ENCODE measurements at regions not wholly inside any gene's neighbourhood (a gene's known extent, or its start where the extent isn't known, plus 50 kb on each side); places are given as distances from the start of the nearest gene placed in this dataset.

DNA sequence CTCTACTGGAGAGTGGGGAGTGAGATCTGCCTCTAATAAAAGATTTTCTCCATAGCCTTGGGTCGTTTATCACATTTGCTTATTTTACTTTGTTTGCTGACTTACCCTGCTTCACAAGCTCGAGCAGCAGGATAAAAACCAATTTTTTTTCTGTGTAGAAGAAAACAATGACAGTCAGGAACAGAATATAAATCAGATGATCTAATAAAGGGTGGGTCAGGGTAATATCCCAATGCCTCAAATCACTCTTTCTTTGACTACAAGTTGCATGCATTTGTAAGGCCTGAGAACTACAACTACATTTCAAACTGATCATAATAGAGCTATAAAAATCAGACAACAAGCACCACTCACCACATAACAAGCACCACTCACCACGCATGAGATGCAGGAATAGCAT is 174.4 kb upstream of the ADARB2 start:
- DNase-seq (ENCODE audit: low read depth): no peak
- TF ChIP-seq, protein P1, sequence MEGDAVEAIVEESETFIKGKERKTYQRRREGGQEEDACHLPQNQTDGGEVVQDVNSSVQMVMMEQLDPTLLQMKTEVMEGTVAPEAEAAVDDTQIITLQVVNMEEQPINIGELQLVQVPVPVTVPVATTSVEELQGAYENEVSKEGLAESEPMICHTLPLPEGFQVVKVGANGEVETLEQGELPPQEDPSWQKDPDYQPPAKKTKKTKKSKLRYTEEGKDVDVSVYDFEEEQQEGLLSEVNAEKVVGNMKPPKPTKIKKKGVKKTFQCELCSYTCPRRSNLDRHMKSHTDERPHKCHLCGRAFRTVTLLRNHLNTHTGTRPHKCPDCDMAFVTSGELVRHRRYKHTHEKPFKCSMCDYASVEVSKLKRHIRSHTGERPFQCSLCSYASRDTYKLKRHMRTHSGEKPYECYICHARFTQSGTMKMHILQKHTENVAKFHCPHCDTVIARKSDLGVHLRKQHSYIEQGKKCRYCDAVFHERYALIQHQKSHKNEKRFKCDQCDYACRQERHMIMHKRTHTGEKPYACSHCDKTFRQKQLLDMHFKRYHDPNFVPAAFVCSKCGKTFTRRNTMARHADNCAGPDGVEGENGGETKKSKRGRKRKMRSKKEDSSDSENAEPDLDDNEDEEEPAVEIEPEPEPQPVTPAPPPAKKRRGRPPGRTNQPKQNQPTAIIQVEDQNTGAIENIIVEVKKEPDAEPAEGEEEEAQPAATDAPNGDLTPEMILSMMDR (conservative IDR thresholded peaks at IDR 0.05; ENCODE audit: low read length): no peak
- no peak overlapping the region for H3K4me3 ChIP-seq (ENCODE audit: low read length)

DNA sequence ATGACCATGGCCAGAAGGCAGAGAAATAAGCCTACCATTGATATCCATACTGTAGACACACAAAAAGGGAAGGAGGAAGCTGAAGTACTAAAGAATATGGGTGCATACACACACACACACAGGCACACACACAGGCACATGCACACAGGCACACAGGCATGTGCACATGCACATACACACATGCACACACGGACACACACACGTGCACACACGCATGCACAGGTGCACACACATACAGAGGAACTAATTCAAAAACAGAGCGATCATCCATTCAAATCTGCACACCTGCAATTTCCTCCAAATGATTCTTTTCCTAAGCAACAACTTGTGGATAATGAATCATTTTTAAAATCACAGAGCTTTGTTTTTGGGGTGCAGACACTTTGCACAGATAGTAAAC is 166.7 kb upstream of the ADARB2 start:
- DNase-seq (ENCODE audit: low read depth): no peak
- H3K4me3 ChIP-seq (ENCODE audit: low read length): no peak overlapping the region
- TF ChIP-seq, protein P1 (conservative IDR thresholded peaks at IDR 0.05; ENCODE audit: low read length): no peak

DNA sequence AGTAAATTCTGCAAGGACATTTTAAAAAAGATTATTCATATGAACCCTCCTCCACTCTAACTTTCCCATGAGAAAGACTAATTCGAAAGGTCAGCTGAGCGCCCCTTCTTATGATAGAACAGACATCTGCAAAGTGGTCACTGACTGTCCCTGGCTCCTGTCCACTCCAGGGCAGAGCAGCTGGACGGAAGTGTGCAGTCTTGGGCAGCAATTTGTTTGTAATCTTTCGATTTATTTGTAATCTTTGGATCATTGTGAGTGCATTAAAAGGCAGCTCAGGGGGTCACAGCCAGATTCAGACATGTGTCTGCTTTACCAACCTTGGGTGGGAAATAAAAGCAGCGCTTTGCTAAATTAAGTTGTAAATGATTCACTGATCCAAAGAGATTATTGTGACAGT is 158.8 kb upstream of the ADARB2 start:
- TF ChIP-seq, protein P1 (conservative IDR thresholded peaks at IDR 0.05; ENCODE audit: low read length): no peak
- H3K4me3 ChIP-seq (ENCODE audit: low read length): no peak overlapping the region
- DNase-seq (ENCODE audit: low read depth): no peak

DNA sequence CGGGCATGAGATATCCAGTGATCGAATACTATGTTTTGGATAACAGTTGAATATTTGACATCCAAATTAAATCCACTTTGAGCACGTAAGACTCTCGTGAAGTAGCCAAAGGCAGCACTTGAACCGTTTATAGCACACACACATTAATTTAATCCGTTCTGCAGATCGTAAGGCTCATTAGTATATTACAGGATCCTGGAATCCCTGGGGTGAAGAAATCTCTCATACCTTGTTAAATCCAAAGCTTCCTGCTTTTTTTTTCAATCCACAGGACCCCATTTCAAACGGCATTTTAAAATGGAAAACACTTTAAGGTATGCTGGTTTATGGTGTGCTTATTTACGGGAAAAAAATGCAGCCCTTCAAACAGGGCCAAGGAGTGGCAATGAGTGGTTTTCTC is 158.4 kb upstream of the ADARB2 start:
- TF ChIP-seq, protein P1 (conservative IDR thresholded peaks at IDR 0.05; ENCODE audit: low read length): no peak
- no peak overlapping the region for H3K4me3 ChIP-seq (ENCODE audit: low read length)
- DNase-seq (ENCODE audit: low read depth): no peak

DNA sequence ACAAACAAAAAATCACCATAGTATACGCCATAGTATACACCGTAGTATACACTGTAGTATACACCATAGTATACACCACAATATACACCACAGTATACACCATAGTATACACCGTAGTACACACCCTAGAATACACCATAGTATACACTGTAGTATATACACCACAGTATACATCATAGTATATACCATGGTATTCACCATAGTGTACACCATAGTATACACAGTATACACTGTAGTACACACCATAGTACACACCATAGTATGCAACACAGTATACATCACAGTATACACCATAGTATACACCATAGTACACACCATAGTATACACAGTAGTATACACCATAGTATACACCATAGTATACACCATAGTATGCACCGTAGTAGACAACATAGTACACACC is 157.6 kb upstream of the ADARB2 start:
- TF ChIP-seq, protein P1 (conservative IDR thresholded peaks at IDR 0.05; ENCODE audit: low read length): no peak
- no peak for DNase-seq (ENCODE audit: low read depth)
- H3K4me3 ChIP-seq (ENCODE audit: low read length): no peak overlapping the region

DNA sequence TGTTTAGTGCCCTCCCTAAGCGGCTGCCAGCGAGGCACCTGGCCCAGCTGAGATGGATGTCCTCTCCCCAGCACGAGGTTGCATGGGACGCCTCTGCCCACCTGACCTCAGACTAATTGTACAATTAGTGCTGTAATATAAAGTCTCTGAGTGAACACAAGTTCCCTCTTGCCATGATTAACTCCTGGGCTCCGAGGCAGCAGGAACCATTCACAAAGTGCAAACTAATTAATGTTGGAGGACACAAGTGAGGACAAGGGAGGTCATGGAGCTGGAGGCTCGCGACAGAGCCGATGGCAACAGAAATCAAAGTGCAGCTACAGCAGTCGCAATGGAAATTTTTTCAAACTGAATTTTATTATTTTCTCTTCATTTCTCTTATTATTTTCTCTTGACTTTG is 156.6 kb upstream of the ADARB2 start:
- no peak for DNase-seq (ENCODE audit: low read depth)
- no peak overlapping the region for H3K4me3 ChIP-seq (ENCODE audit: low read length)
- TF ChIP-seq, protein P1 (conservative IDR thresholded peaks at IDR 0.05; ENCODE audit: low read length): no peak

DNA sequence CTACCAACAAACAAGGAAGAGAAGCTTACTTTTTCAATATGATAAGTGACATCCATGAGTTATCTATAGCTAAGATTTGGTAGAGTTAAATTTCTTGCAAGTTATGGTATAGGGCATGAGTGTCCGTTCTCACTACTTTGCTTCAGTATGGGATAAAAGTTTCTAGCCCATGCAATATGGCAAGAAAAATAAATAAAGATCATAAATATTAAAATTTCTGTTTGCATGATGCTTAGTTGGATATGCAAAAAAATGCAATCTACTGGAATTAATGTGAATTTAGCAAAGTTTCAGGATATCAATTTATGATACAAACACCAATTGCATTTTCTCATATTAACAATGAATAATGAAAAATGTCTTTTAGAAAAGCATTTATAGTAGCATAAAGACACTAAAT is 148.7 kb upstream of the ADARB2 start:
- TF ChIP-seq, protein P1 (conservative IDR thresholded peaks at IDR 0.05; ENCODE audit: low read length): no peak
- DNase-seq (ENCODE audit: low read depth): no peak

More for the DNA sequence above, 148.7 kb upstream of the ADARB2 start:
- H3K4me3 ChIP-seq (ENCODE audit: low read length): no peak overlapping the region

All from AG10803 (cell line).